DND-41 (cell line): ENCODE measurements at regions not wholly inside any gene's neighbourhood (a gene's known extent, or its start where the extent isn't known, plus 50 kb on each side); places are given as distances from the start of the nearest gene placed in this dataset.

Source experiments
- ATAC-seq: fragments of 200-7000 bp; cut with Tn5 transposase; 3 replicates; pipeline ENCODE4 v1.9.1; 2021; ENCODE audit warnings: low read depth; ENCODE audit not compliant: insufficient read depth
- DNase-seq: peaks from one replicate; pipeline ENCODE4 v3.0.0-alpha.2; 2020
- H2AFZ ChIP-seq: 2 replicates; pipeline ENCODE4 v1.6.0; 2012; ENCODE audit warnings: low read depth, low read length
- H3K27ac ChIP-seq: 2 replicates; pipeline ENCODE4 v1.5.1; 2012; ENCODE audit warnings: low read length, inconsistent platforms
- H3K27me3 ChIP-seq: fragments of 200-600 bp; sonication (generic); 2 replicates; pipeline ENCODE4 v1.6.0; 2012; ENCODE audit warnings: low read length, mild to moderate bottlenecking, inconsistent platforms; ENCODE audit not compliant: insufficient read depth, poor library complexity
- H3K36me3 ChIP-seq: 2 replicates; pipeline ENCODE4 v1.5.1; 2012; ENCODE audit warnings: low read length, inconsistent platforms; ENCODE audit not compliant: insufficient read depth
- H3K4me1 ChIP-seq: 2 replicates; pipeline ENCODE4 v1.5.1; 2012; ENCODE audit warnings: mild to moderate bottlenecking, low read length; ENCODE audit not compliant: insufficient read depth
- H3K4me2 ChIP-seq: 2 replicates; pipeline ENCODE4 v1.6.0; 2012; ENCODE audit warnings: mild to moderate bottlenecking, moderate library complexity, low read length, inconsistent platforms; ENCODE audit not compliant: insufficient read depth
- H3K4me3 ChIP-seq, 2 experiments: fragments of 200-600 bp in 1 of 2; shearing (Covaris generic) in 1 of 2; 2 replicates each; pipeline ENCODE4 v1.5.1; 2012 to 2016; ENCODE audit warnings: inconsistent platforms in 2 of 2, low read length in 2 of 2, mild to moderate bottlenecking in 2 of 2, low read depth in 1 of 2, moderate library complexity in 1 of 2
- H3K79me2 ChIP-seq: 2 replicates; pipeline ENCODE4 v1.6.0; 2012; ENCODE audit warnings: low read length, inconsistent platforms; ENCODE audit not compliant: insufficient read depth
- H3K9ac ChIP-seq: 2 replicates; pipeline ENCODE4 v1.6.0; 2012; ENCODE audit warnings: low read depth, mild to moderate bottlenecking, inconsistent platforms, low read length, moderate library complexity
- H3K9me3 ChIP-seq: 2 replicates; pipeline ENCODE4 v1.5.1; 2012; ENCODE audit warnings: low read length, moderate library complexity, mild to moderate bottlenecking, inconsistent platforms; ENCODE audit not compliant: insufficient read depth, severe bottlenecking
- H4K20me1 ChIP-seq: 2 replicates; pipeline ENCODE4 v1.6.0; 2012; ENCODE audit warnings: low read length; ENCODE audit not compliant: insufficient read depth
- EZH2 ChIP-seq: IDR thresholded peaks from 3 replicates; pipeline ENCODE4 v1.6.1; 2012; ENCODE audit warnings: borderline replicate concordance, low read depth, mild to moderate bottlenecking, moderate library complexity, low read length, inconsistent platforms; ENCODE audit not compliant: severe bottlenecking
- TF ChIP-seq, protein P1 (sequence below): IDR thresholded peaks from 2 replicates; pipeline ENCODE4 v1.5.1; 2012; ENCODE audit warnings: borderline replicate concordance, low read length, moderate library complexity, mild to moderate bottlenecking; ENCODE audit not compliant: poor library complexity, severe bottlenecking; ENCODE audit errors: extremely low read depth

GRCh38 chr22:47547881-47548650, 785.6 kb downstream of the TBC1D22A start:
- H2AFZ ChIP-seq = no peak overlapping the region
- H3K27me3 ChIP-seq = no peaks in the 10 kb centered on the region
- ATAC-seq = no peak

GRCh38 chr22:47547239-47547661, 784.8 kb downstream of the TBC1D22A start:
- no peaks in the 10 kb centered on the region for H4K20me1 ChIP-seq
- DNase-seq = no peak
- H3K27ac ChIP-seq = no peak overlapping the region
- no peaks in the 10 kb centered on the region for H3K79me2 ChIP-seq
- H3K4me2 ChIP-seq = no peak overlapping the region
- H2AFZ ChIP-seq = no peak overlapping the region
- H3K4me3 ChIP-seq = no peak overlapping the region
- ATAC-seq = no peak
- H3K9ac ChIP-seq = no peak overlapping the region
- no peaks in the 10 kb centered on the region for H3K27me3 ChIP-seq
- no peaks in the 10 kb centered on the region for H3K9me3 ChIP-seq
- no peak for TF ChIP-seq EZH2
- TF ChIP-seq, protein P1, sequence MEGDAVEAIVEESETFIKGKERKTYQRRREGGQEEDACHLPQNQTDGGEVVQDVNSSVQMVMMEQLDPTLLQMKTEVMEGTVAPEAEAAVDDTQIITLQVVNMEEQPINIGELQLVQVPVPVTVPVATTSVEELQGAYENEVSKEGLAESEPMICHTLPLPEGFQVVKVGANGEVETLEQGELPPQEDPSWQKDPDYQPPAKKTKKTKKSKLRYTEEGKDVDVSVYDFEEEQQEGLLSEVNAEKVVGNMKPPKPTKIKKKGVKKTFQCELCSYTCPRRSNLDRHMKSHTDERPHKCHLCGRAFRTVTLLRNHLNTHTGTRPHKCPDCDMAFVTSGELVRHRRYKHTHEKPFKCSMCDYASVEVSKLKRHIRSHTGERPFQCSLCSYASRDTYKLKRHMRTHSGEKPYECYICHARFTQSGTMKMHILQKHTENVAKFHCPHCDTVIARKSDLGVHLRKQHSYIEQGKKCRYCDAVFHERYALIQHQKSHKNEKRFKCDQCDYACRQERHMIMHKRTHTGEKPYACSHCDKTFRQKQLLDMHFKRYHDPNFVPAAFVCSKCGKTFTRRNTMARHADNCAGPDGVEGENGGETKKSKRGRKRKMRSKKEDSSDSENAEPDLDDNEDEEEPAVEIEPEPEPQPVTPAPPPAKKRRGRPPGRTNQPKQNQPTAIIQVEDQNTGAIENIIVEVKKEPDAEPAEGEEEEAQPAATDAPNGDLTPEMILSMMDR = no peak
- no peaks in the 10 kb centered on the region for H3K36me3 ChIP-seq
- no peaks in the 10 kb centered on the region for H3K4me1 ChIP-seq

More at GRCh38 chr22:47547881-47548650, 785.6 kb downstream of the TBC1D22A start:
- no peaks in the 10 kb centered on the region for H3K4me1 ChIP-seq
- no peak overlapping the region for H3K4me3 ChIP-seq
- no peak overlapping the region for H3K4me2 ChIP-seq
- no peaks in the 10 kb centered on the region for H3K36me3 ChIP-seq
- no peaks in the 10 kb centered on the region for H3K9me3 ChIP-seq
- no peak for TF ChIP-seq EZH2
- TF ChIP-seq, protein P1 = no peak
- H4K20me1 ChIP-seq = no peaks in the 10 kb centered on the region
- no peak for DNase-seq
- H3K79me2 ChIP-seq = no peaks in the 10 kb centered on the region
- H3K27ac ChIP-seq = no peak overlapping the region
- H3K9ac ChIP-seq = no peak overlapping the region

GRCh38 chr22:47544696-47545095, 782.2 kb downstream of the TBC1D22A start:
- no peak overlapping the region for H3K27ac ChIP-seq
- no peaks in the 10 kb centered on the region for H4K20me1 ChIP-seq
- no peaks in the 10 kb centered on the region for H3K9me3 ChIP-seq
- H2AFZ ChIP-seq = no peak overlapping the region
- H3K36me3 ChIP-seq = no peaks in the 10 kb centered on the region
- no peaks in the 10 kb centered on the region for H3K27me3 ChIP-seq
- no peaks in the 10 kb centered on the region for H3K4me1 ChIP-seq
- no peak overlapping the region for H3K4me3 ChIP-seq
- no peak overlapping the region for H3K9ac ChIP-seq
- DNase-seq (no peak), ATAC-seq (no peak)
- H3K79me2 ChIP-seq = no peaks in the 10 kb centered on the region
- no peak overlapping the region for H3K4me2 ChIP-seq
- TF ChIP-seq, protein P1 = no peak
- no peak for TF ChIP-seq EZH2

GRCh38 chr22:47543447-47543846, 781.0 kb downstream of the TBC1D22A start:
- no peaks in the 10 kb centered on the region for H3K9me3 ChIP-seq
- ATAC-seq = no peak

More at GRCh38 chr22:47543447-47543846, 781.0 kb downstream of the TBC1D22A start:
- Histone ChIP-seq H3K36me3 (no peaks in the 10 kb centered on the region), H3K4me1 (no peaks in the 10 kb centered on the region), H3K4me3 (no peak overlapping the region), H3K9ac (no peak overlapping the region), H3K27me3 (no peaks in the 10 kb centered on the region), H3K4me2 (no peak overlapping the region), H2AFZ (no peak overlapping the region), H3K79me2 (no peaks in the 10 kb centered on the region), H4K20me1 (no peaks in the 10 kb centered on the region), H3K27ac (no peak overlapping the region)
- TF ChIP-seq, protein P1 = no peak
- no peak for TF ChIP-seq EZH2
- no peak for DNase-seq
